Bone marrow (tissue), 2 donors: ENCODE measurements at regions not wholly inside any gene's neighbourhood (a gene's known extent, or its start where the extent isn't known, plus 50 kb on each side); places are given as distances from the start of the nearest gene placed in this dataset.

Experiments used
- DNase-seq, 2 donors: peaks; one replicate each; lab custom pipeline; 2025; lab: John Stamatoyannopoulos, UW

- no peak for DNase-seq
Measured at GRCh38 chr2:239625156-239625845, 224.5 kb upstream of the HDAC4 start.

- DNase-seq = no peak
Measured at GRCh38 chr2:239621611-239622010, 220.8 kb upstream of the HDAC4 start.

GRCh38 chr2:239619369-239619768, 218.5 kb upstream of the HDAC4 start:
- no peak for DNase-seq

- DNase-seq = no peak
Measured at GRCh38 chr2:239616729-239617128, 215.9 kb upstream of the HDAC4 start.

GRCh38 chr2:239612133-239612532, 211.3 kb upstream of the HDAC4 start:
- no peak for DNase-seq

GRCh38 chr2:239611222-239611795, 210.5 kb upstream of the HDAC4 start:
- DNase-seq = no peak

- no peak for DNase-seq
Measured at GRCh38 chr2:239610457-239611221, 209.8 kb upstream of the HDAC4 start.

GRCh38 chr2:239609607-239610310, 208.9 kb upstream of the HDAC4 start:
- DNase-seq = no peak

GRCh38 chr2:239609162-239609561, 208.3 kb upstream of the HDAC4 start:
- DNase-seq = no peak

GRCh38 chr2:239608723-239609122, 207.9 kb upstream of the HDAC4 start:
- DNase-seq = no peak

- DNase-seq = no peak
Measured at GRCh38 chr2:239608260-239608659, 207.4 kb upstream of the HDAC4 start.

- DNase-seq = no peak
Measured at GRCh38 chr2:239607517-239608191, 206.8 kb upstream of the HDAC4 start.

GRCh38 chr2:239606741-239607516, 206.1 kb upstream of the HDAC4 start:
- DNase-seq = no peak

- DNase-seq = no peak
Measured at GRCh38 chr2:239605976-239606375, 205.2 kb upstream of the HDAC4 start.

GRCh38 chr2:239605409-239605808, 204.6 kb upstream of the HDAC4 start:
- DNase-seq = no peak

GRCh38 chr2:239604861-239605260, 204.0 kb upstream of the HDAC4 start:
- no peak for DNase-seq

GRCh38 chr2:239603411-239604356, 202.9 kb upstream of the HDAC4 start:
- no peak for DNase-seq

- no peak for DNase-seq
Measured at GRCh38 chr2:239602290-239603282, 201.8 kb upstream of the HDAC4 start.

GRCh38 chr2:239601880-239602279, 201.1 kb upstream of the HDAC4 start:
- no peak for DNase-seq
